LNCAP (cell line): ENCODE measurements at regions not wholly inside any gene's neighbourhood (a gene's known extent, or its start where the extent isn't known, plus 50 kb on each side); places are given as distances from the start of the nearest gene placed in this dataset.

Experiments
- TF ChIP-seq, protein P1 (sequence below): fragments of 450-650 bp; IDR thresholded peaks from 2 replicates; pipeline ENCODE4 v1.5.1; 2017; ENCODE audit warnings: mild to moderate bottlenecking

DNA sequence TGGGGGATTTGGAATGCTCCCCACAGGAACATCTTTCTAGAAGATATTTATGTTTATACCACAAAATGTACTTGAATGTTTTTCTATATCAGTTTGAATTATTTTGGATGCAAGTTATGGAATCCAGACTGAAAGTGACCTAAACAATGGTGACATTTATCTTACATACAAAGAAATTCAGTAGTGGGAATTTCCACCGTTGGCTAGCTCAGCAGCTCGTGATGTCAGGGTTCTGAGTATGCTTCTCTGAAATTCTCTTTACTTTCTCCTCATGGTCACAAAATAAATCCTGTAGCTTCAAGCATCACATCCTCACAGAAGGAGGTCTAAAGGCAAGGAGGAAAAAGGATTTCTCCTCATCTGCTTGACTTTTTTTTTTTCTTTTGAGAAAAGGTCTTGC is 105.3 kb downstream of the AKAIN1 start:
- TF ChIP-seq, protein P1, sequence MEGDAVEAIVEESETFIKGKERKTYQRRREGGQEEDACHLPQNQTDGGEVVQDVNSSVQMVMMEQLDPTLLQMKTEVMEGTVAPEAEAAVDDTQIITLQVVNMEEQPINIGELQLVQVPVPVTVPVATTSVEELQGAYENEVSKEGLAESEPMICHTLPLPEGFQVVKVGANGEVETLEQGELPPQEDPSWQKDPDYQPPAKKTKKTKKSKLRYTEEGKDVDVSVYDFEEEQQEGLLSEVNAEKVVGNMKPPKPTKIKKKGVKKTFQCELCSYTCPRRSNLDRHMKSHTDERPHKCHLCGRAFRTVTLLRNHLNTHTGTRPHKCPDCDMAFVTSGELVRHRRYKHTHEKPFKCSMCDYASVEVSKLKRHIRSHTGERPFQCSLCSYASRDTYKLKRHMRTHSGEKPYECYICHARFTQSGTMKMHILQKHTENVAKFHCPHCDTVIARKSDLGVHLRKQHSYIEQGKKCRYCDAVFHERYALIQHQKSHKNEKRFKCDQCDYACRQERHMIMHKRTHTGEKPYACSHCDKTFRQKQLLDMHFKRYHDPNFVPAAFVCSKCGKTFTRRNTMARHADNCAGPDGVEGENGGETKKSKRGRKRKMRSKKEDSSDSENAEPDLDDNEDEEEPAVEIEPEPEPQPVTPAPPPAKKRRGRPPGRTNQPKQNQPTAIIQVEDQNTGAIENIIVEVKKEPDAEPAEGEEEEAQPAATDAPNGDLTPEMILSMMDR = no peak

DNA sequence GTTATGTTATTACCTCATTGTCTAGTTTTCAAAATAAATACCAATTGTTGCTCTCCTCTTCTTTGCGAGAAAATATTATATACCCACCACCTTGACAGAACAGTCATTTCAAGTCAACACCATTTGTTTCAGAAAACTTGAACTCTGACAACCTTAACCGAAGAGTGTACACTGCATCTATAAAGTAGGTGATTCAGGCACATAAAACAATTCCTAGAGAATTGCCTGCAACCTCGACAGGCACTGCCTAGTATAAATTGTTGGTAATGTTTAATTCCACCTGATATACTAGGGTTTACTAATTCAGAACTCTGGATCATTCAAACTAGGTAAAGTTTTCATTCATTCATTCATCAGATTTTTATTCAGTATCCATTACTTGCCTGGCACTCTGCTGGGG is 121.8 kb downstream of the AKAIN1 start:
- TF ChIP-seq, protein P1 = no peak

DNA sequence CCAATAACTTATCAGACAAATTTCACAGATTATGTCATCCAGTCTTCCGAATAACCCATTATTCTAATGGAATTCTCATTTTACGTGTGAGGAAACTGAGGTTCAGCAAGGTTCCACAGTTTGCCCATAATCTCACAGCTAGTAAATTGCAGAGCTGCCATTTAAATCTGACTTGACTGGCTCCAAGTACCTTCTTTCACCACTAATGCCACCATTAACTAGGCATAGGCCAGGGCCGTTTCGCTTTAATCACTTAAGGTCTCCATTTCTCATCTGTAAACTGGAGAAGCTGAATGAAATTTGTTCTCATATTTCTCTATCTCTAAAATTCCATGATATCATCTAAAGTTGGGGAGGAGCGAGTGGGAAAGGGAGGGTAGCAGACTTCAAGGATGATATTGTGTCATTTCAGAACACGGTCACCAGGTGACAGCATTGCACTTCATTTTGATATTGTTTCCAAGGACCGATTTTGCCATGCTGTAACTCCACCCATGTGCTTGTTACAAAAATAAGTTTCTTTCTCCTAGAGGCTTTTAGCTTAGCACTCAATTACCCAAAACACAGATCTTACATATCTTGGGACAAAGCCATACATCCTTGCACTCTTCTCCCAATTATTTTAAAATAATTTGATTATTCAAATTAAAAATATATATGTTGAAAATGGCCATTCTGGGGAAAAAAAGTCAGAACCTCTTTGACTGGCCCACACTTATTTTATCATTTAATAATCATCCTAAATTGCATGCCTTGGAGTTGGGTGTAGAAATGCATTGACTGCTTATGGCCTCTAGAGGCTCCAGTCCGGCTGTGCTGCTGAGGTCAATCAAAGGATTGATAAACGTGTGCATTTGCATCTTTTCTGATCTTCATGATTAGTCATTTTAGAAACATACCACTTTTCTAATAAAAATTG is 123.8 kb downstream of the AKAIN1 start:
- TF ChIP-seq, protein P1 = peak; percentile 64

DNA sequence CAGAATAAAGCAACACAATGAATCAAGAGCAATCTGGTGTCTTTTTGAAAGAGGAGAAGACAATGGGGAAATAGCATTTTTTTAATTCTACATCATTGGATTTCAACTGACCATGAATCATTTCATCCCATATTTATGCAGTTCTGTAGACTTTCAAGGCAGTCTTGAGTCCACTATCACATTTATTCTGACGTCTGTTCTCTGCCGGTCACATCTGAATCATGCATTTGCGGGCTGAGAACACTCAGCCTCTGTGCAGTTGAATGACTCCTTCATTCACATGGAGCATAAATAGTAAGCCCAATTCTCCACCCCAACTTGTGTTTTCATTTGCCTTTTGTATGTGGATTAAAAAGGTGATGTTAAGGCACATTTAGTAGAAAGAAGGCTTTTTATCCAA is 128.2 kb downstream of the AKAIN1 start:
- TF ChIP-seq, protein P1 = no peak

DNA sequence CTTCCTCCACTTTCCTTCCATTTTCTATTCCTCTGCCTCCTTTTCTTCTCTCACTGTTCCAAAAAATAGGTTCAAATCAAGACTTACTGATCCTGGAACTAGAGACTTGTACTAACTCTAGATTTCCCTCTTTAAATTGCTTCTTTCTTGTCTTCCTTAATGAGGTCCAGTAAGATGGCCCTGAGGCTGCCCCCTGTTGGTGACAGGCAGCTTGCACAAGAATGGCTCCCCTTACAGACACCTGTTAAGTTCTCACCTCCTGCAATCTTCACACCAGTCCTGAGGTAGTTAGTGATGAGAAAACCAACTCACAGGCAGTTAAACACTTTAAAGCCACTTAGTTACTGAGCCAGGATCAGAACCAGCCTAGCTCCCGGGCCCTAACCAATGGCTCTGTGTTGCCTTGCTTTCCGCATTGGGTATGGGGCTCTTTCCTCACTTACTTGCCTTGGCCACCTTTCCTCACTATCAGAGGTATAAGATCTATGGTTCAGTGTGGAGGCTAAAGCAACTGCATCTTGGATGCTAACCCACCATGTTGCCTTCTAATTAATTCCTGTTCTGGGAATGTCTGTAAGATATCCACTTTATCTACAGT is 130.6 kb downstream of the AKAIN1 start:
- TF ChIP-seq, protein P1 = peak; percentile 52

DNA sequence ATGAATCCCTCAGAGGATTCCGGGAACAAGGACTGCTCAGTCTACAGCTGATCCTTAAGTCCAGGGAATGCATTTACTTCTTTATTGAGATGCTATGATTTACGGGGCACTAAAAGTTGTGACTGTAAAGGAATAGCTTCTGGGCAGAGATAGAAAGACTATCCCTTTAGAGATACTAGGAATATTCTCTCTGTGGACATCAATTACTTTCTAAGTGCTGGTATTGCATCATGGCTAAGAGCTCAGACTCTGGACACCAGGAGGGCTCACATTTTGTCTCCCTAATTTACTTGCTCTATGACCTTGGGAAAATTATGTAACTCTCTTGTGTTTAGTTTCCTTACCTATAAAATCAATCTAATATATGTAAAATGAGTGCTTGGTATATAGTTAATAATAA is 131.4 kb downstream of the AKAIN1 start:
- TF ChIP-seq, protein P1 = no peak

DNA sequence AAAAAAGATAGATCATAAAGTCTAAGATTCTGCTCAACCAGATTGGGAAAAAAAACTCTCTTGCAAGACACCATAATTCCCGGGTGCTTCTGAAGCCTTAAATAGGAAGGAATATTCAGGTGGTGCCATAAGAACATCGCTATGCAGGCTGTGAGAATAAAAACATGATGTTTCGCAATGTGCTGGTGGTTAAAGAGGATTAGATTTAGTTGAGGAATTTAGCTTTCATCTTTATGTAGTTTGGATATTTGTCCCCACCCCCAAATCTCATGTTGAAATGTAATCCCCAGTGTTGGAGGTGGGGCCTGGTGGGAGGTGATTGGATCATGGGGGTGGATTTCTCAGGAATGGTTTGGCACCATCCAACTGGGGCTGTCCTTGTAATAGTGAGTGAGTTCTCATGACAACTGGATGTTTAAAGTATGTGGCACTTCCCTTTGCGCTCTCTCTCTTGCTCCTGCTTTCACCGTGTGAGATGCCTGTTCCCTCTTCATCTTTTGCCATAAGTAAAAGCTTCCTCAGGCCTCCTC is 132.2 kb downstream of the AKAIN1 start:
- TF ChIP-seq, protein P1 = no peak
